SK-N-SH (cell line): ENCODE measurements at regions not wholly inside any gene's neighbourhood (a gene's known extent, or its start where the extent isn't known, plus 50 kb on each side); places are given as distances from the start of the nearest gene placed in this dataset.
"Not testable (repeated sequence)": the region's sequence is repeated elsewhere in the genome, so short reads cannot be mapped to it uniquely, and the experiment has no call there.

ENCODE experiments used
- CTCF ChIA-PET: fragments of 300-600, 350-600 bp; formaldehyde crosslinking; extraction: SDS; loops from one replicate; lab custom pipeline; 2021; lab: Yijun Ruan, JAX
- POLR2A ChIA-PET: fragments of 350-600 bp; sonication (Branson Sonifier 250); formaldehyde crosslinking; extraction: SDS; loops from one replicate; lab custom pipeline; 2020; ENCODE audit warnings: antibody characterized with exemption, inconsistent platforms; lab: Yijun Ruan, JAX
- DNase-seq: peaks from one replicate; pipeline ENCODE4 v3.0.0; 2012
- H2AFZ ChIP-seq: fragments of 200-600 bp; sonication (generic); 2 replicates; pipeline ENCODE4 v1.8.1; 2016; ENCODE audit warnings: antibody characterized with exemption, mild to moderate bottlenecking, low read depth
- H3F3A ChIP-seq: fragments of 200-600 bp; sonication (generic); replicated peaks from 2 replicates; pipeline ENCODE3; 2016; ENCODE audit warnings: antibody characterized with exemption, mild to moderate bottlenecking; ENCODE audit not compliant: insufficient read depth
- H3K27ac ChIP-seq, 2 experiments: fragments of 200-500 bp in 1 of 2; fragments of 200-600 bp in 1 of 2; sonication (Bioruptor generic) in 1 of 2; sonication (generic), shearing (Covaris generic) in 1 of 2; 2 replicates each; pipeline versions ENCODE4 v1.5.1 to v1.6.1; 2014 to 2016; ENCODE audit warnings: low read depth in 2 of 2, inconsistent platforms in 1 of 2, low read length in 1 of 2, mild to moderate bottlenecking in 1 of 2, mixed read lengths in 1 of 2
- H3K27me3 ChIP-seq: fragments of 200-600 bp; sonication (generic), shearing (Covaris generic); 2 replicates; pipeline ENCODE4 v1.6.1; 2016; ENCODE audit warnings: mixed run types; ENCODE audit not compliant: insufficient read depth
- H3K36me3 ChIP-seq, 2 experiments: fragments of 200-500 bp in 1 of 2; fragments of 200-600 bp in 1 of 2; sonication (Bioruptor generic) in 1 of 2; sonication (generic) in 1 of 2; replicated peaks in 1 of 2; 2 replicates each; pipeline versions ENCODE3 to v1.5.1; 2014 to 2016; ENCODE audit warnings: low read length in 1 of 2, mild to moderate bottlenecking in 1 of 2; ENCODE audit not compliant: insufficient read depth in 2 of 2, control insufficient read depth in 1 of 2
- H3K4me1 ChIP-seq, 2 experiments: fragments of 200-500 bp in 1 of 2; fragments of 200-600 bp in 1 of 2; sonication (Bioruptor generic) in 1 of 2; sonication (generic), shearing (Covaris generic) in 1 of 2; 2 replicates each; pipeline versions ENCODE4 v1.5.1 to v1.6.1; 2014 to 2016; ENCODE audit warnings: low read depth in 1 of 2, low read length in 1 of 2, mixed run types in 1 of 2; ENCODE audit not compliant: insufficient read depth in 2 of 2, control insufficient read depth in 1 of 2
- H3K4me2 ChIP-seq: fragments of 200-600 bp; sonication (generic), shearing (Covaris generic); 2 replicates; pipeline ENCODE4 v1.6.1; 2017; ENCODE audit warnings: mixed run types
- H3K4me3 ChIP-seq, 2 experiments: fragments of 200-500 bp in 1 of 2; fragments of 200-600 bp in 1 of 2; sonication (Bioruptor generic) in 1 of 2; sonication (generic), shearing (Covaris generic) in 1 of 2; 2 replicates each; pipeline versions ENCODE4 v1.5.1 to v1.8.1; 2014 to 2016; ENCODE audit warnings: low read depth in 2 of 2, inconsistent platforms in 1 of 2, low read length in 1 of 2, mild to moderate bottlenecking in 1 of 2, mixed read lengths in 1 of 2, moderate library complexity in 1 of 2
- H3K79me2 ChIP-seq: fragments of 200-600 bp; sonication (generic); 2 replicates; pipeline ENCODE4 v1.8.1; 2017; ENCODE audit warnings: mild to moderate bottlenecking; ENCODE audit not compliant: insufficient read depth
- H3K9ac ChIP-seq: fragments of 200-600 bp; sonication (generic); 2 replicates; pipeline ENCODE4 v1.6.1; 2017; ENCODE audit warnings: mixed run types
- H3K9me2 ChIP-seq: fragments of 200-600 bp; sonication (generic); 2 replicates; pipeline ENCODE4 v1.6.1; 2017; ENCODE audit warnings: mixed run types
- H3K9me3 ChIP-seq: fragments of 200-600 bp; sonication (generic); 2 replicates; pipeline ENCODE4 v1.6.1; 2017; ENCODE audit warnings: mixed run types, mild to moderate bottlenecking, moderate library complexity
- H4K20me1 ChIP-seq: fragments of 200-600 bp; sonication (generic); 2 replicates; pipeline ENCODE4 v1.6.1; 2017; ENCODE audit warnings: mild to moderate bottlenecking, mixed run types; ENCODE audit not compliant: insufficient read depth
- CTCF ChIP-seq: fragments of 200-600 bp; sonication (generic); IDR thresholded peaks from 2 replicates; pipeline ENCODE4 v1.6.1; 2017; ENCODE audit warnings: antibody characterized with exemption, mild to moderate bottlenecking, moderate library complexity
- EP300 ChIP-seq, 2 experiments: IDR thresholded peaks; 2 replicates each; pipeline versions ENCODE4 v1.4.0 to v1.6.1; 2012; ENCODE audit warnings: borderline replicate concordance in 1 of 2, low read depth in 1 of 2, low read length in 1 of 2
- FOSL2 ChIP-seq: IDR thresholded peaks from 2 replicates; pipeline ENCODE4 v1.4.0; 2012; ENCODE audit warnings: low read depth, mild to moderate bottlenecking, moderate library complexity, borderline replicate concordance
- FOXJ3 ChIP-seq: sonication (generic); formaldehyde crosslinking; IDR thresholded peaks from 2 replicates; pipeline ENCODE4 v1.5.1; 2020; ENCODE audit warnings: mild to moderate bottlenecking, missing genetic modification reagents
- GABPA ChIP-seq: IDR thresholded peaks from 2 replicates; pipeline ENCODE4 v1.4.0; 2012; ENCODE audit warnings: low read depth, mild to moderate bottlenecking
- GATA2 ChIP-seq: sonication (generic); formaldehyde crosslinking; IDR thresholded peaks from 2 replicates; pipeline ENCODE4 v1.5.0; 2020; ENCODE audit warnings: mild to moderate bottlenecking, missing genetic modification reagents
- JUND ChIP-seq: IDR thresholded peaks from 2 replicates; pipeline ENCODE4 v1.4.0; 2012
- MEF2A ChIP-seq: IDR thresholded peaks from 2 replicates; pipeline ENCODE4 v1.4.0; 2012; ENCODE audit warnings: low read depth, borderline replicate concordance
- MXI1 ChIP-seq: IDR thresholded peaks from 2 replicates; pipeline ENCODE4 v1.6.1; 2012; ENCODE audit warnings: mild to moderate bottlenecking, low read depth, low read length, improper control_type of control experiment
- NFIC ChIP-seq: IDR thresholded peaks from 2 replicates; pipeline ENCODE4 v1.4.0; 2012; ENCODE audit warnings: borderline replicate concordance
- RCOR1 ChIP-seq: fragments of 150-350 bp; IDR thresholded peaks from 2 replicates; pipeline ENCODE4 v1.6.1; 2017; ENCODE audit warnings: antibody characterized with exemption, low read length
- RFX5 ChIP-seq: IDR thresholded peaks from 2 replicates; pipeline ENCODE4 v1.6.1; 2012; ENCODE audit warnings: mild to moderate bottlenecking, improper control_type of control experiment, low read length
- RXRA ChIP-seq: IDR thresholded peaks from 2 replicates; pipeline ENCODE4 v1.4.0; 2012; ENCODE audit warnings: low read depth, mild to moderate bottlenecking, borderline replicate concordance
- SIN3A ChIP-seq: IDR thresholded peaks from 2 replicates; pipeline ENCODE4 v1.6.1; 2012; ENCODE audit warnings: low read depth, mild to moderate bottlenecking, low read length, moderate library complexity, borderline replicate concordance
- SMC3 ChIP-seq: IDR thresholded peaks from 2 replicates; pipeline ENCODE4 v1.6.1; 2012; ENCODE audit warnings: low read depth, low read length, improper control_type of control experiment
- TAF1 ChIP-seq: IDR thresholded peaks from 2 replicates; pipeline ENCODE4 v1.6.1; 2012; ENCODE audit warnings: low read depth, mild to moderate bottlenecking, low read length, moderate library complexity, borderline replicate concordance
- TEAD4 ChIP-seq: IDR thresholded peaks from 2 replicates; pipeline ENCODE4 v1.4.0; 2012; ENCODE audit warnings: mild to moderate bottlenecking, borderline replicate concordance; ENCODE audit not compliant: insufficient read depth
- YY1 ChIP-seq: IDR thresholded peaks from 2 replicates; pipeline ENCODE4 v1.4.0; 2012; ENCODE audit warnings: low read depth, mild to moderate bottlenecking
- WGBS: methylation state at CpG from one replicate; pipeline ENCODE4 v1.1.6; 2017; ENCODE audit warnings: low lambda C conversion rate; 5-methylcytosine and 5-hydroxymethylcytosine counted together
- TF ChIP-seq, protein P1 (sequence below): IDR thresholded peaks from 2 replicates; pipeline ENCODE4 v1.4.0; 2012; ENCODE audit warnings: low read depth, borderline replicate concordance

GRCh38 chr21:15449556-15449955, 280.2 kb upstream of the USP25 start:
- no peaks in the 10 kb centered on the region for H4K20me1 ChIP-seq
- no peak for TF ChIP-seq FOXJ3 (CRISPR knock-in tag)
- H3K9me3 ChIP-seq, result no peaks in the 10 kb centered on the region
- H3K27ac ChIP-seq, result no peak overlapping the region
- H3F3A ChIP-seq, result no peaks in the 10 kb centered on the region
- no peaks in the 10 kb centered on the region for H3K36me3 ChIP-seq
- no peaks in the 10 kb centered on the region for H3K27me3 ChIP-seq
- H3K9me2 ChIP-seq, result no peaks in the 10 kb centered on the region
- H3K9ac ChIP-seq, result no peak overlapping the region
- no peaks in the 10 kb centered on the region for H3K79me2 ChIP-seq
- no peak overlapping the region for H2AFZ ChIP-seq
- no peak for DNase-seq
- H3K4me1 ChIP-seq, result no peaks in the 10 kb centered on the region
- POLR2A ChIA-PET, result no interaction called here
- 3% methylated on average over 1 of the region's 1 CpG for WGBS
- CTCF ChIA-PET, result no interaction called here
- no peak overlapping the region for H3K4me3 ChIP-seq
- H3K4me2 ChIP-seq, result no peak overlapping the region

DNA sequence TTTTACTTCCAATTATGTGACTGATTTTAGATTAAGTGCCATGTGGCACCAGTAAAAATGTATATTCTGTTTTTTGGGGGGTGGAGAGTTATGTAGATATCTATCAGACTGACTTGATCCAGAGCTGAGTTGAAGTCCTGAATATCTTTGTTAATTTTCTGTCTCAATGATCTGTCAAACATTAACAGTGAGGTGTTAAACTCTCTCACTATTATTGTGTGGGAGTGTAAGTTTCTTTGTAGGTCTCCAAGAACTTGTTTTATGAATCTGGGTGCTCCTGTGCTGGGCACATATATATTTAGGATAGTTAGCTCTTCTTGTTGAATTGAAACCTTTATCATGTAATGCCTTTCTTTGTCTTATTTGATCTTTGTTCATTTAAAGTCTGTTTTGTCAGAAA, 276.5 kb upstream of the USP25 start:
- Histone ChIP-seq H2AFZ (no peak overlapping the region), H3K4me2 (no peak overlapping the region), H3K4me3 (no peak overlapping the region), H4K20me1 (no peaks in the 10 kb centered on the region), H3K9me2 (no peaks in the 10 kb centered on the region), H3K27ac (no peak overlapping the region), H3K27me3 (no peaks in the 10 kb centered on the region), H3K9me3 (no peaks in the 10 kb centered on the region), H3K79me2 (no peaks in the 10 kb centered on the region), H3K4me1 (no peaks in the 10 kb centered on the region), H3K36me3 (no peaks in the 10 kb centered on the region), H3F3A (no peaks in the 10 kb centered on the region), H3K9ac (no peak overlapping the region)
- no peak for DNase-seq
- ChIA-PET POLR2A (no interaction called here), CTCF (no interaction called here)
- TF ChIP-seq YY1 (no peak), NFIC (no peak), FOSL2 (no peak), RXRA (no peak), RFX5 (no peak), SMC3 (no peak), SIN3A (no peak), CTCF (no peak), RCOR1 (no peak), JUND (no peak), MXI1 (no peak), GATA2 (CRISPR knock-in tag) (no peak), TAF1 (no peak), EP300 (IDR thresholded peaks at IDR 0.05; ENCODE audit: borderline replicate concordance in 1 of 2, low read depth in 1 of 2, low read length in 1 of 2) (no peak), GABPA (no peak), MEF2A (no peak), TEAD4 (no peak)
- TF ChIP-seq, protein P1, sequence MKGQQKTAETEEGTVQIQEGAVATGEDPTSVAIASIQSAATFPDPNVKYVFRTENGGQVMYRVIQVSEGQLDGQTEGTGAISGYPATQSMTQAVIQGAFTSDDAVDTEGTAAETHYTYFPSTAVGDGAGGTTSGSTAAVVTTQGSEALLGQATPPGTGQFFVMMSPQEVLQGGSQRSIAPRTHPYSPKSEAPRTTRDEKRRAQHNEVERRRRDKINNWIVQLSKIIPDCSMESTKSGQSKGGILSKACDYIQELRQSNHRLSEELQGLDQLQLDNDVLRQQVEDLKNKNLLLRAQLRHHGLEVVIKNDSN, result no peak

DNA sequence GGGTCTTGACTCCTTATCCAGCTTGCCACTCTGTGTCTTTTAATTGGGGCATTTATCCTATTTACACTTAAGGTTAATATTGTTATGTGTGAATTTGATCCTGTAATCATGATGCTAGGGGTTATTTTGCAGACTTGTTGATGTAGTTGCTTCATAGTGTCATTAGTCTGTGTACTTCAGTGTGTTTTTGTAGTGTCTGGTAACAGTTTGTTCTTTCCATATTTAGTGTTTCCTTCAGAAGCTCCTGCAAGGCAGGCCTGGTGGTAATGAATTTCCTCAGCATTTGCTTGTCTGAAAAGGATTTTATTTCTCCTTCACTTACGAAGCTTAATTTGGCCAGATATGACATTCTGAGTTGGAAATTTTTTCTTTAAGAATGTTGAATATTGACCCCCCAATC, 276.0 kb upstream of the USP25 start:
- H3K79me2 ChIP-seq, POLR2A ChIA-PET, DNase-seq, H3K9ac ChIP-seq, H3K4me1 ChIP-seq, H3K9me3 ChIP-seq, H3K4me3 ChIP-seq, H3K4me2 ChIP-seq, H2AFZ ChIP-seq, H3F3A ChIP-seq, H3K36me3 ChIP-seq, H3K27me3 ChIP-seq, H3K9me2 ChIP-seq, H3K27ac ChIP-seq, H4K20me1 ChIP-seq: not testable (repeated sequence)
- CTCF ChIA-PET, result interaction anchor here (1.4 kb wide), 1 partner anchor 29 kb away, joined by 4 read pairs; no protein-coding TSS in a partner anchor
- WGBS, result 0% methylated on average over 1 of the region's 1 CpG

- H3K9me3 ChIP-seq, H3K4me2 ChIP-seq, H3K9me2 ChIP-seq, H3K79me2 ChIP-seq, DNase-seq, H3F3A ChIP-seq, H3K27me3 ChIP-seq, POLR2A ChIA-PET, H4K20me1 ChIP-seq, H3K27ac ChIP-seq, H3K4me1 ChIP-seq, H2AFZ ChIP-seq, H3K4me3 ChIP-seq, H3K9ac ChIP-seq, H3K36me3 ChIP-seq: not testable (repeated sequence)
- 38% methylated on average over 2 of the region's 2 CpGs for WGBS
- CTCF ChIA-PET, result interaction anchor here (1.4 kb wide), 1 partner anchor 28 kb away, joined by 4 read pairs; no protein-coding TSS in a partner anchor
Measured at GRCh38 chr21:15454931-15455330, 274.9 kb upstream of the USP25 start.
